ENCODE measurements at regions not wholly inside any gene's neighbourhood (a gene's known extent, or its start where the extent isn't known, plus 50 kb on each side); places are given as distances from the start of the nearest gene placed in this dataset.
"Not testable (repeated sequence)": the region's sequence is repeated elsewhere in the genome, so short reads cannot be mapped to it uniquely, and the experiment has no call there.

GRCh38 chr22:22296047-22296446, 51.5 kb downstream of the VPREB1 start:
- DNase-seq: not testable (repeated sequence)

GRCh38 chr22:22297159-22297793, 52.7 kb downstream of the VPREB1 start:
- not testable (repeated sequence) for DNase-seq

- DNase-seq: peak; percentile 20 to 53
These were observed 53.4 kb downstream of the VPREB1 start for GRCh38 chr22:22297794-22298653.

- not testable (repeated sequence) for DNase-seq
These were observed 54.0 kb downstream of the VPREB1 start for GRCh38 chr22:22298654-22299009.

- not testable (repeated sequence) for DNase-seq
These were observed 55.9 kb downstream of the VPREB1 start for GRCh38 chr22:22300511-22300910.

- DNase-seq: not testable (repeated sequence)
These were observed 56.4 kb downstream of the VPREB1 start for GRCh38 chr22:22300946-22301345.

GRCh38 chr22:22316589-22316988, 72.0 kb downstream of the VPREB1 start:
- DNase-seq: no peak

GRCh38 chr22:22318723-22319465, 74.3 kb downstream of the VPREB1 start:
- no peak for DNase-seq

- peak; percentile 59 to 87 for DNase-seq
These were observed 77.4 kb downstream of the VPREB1 start for GRCh38 chr22:22321743-22322611.

- no peak for DNase-seq
These were observed 78.2 kb downstream of the VPREB1 start for GRCh38 chr22:22322792-22323191.

- no peak for DNase-seq
These were observed 83.1 kb downstream of the VPREB1 start for GRCh38 chr22:22327723-22328122.

GRCh38 chr22:22329792-22330191, 85.2 kb downstream of the VPREB1 start:
- no peak for DNase-seq

GRCh38 chr22:22335640-22336039, 91.1 kb downstream of the VPREB1 start:
- not testable (repeated sequence) for DNase-seq

GRCh38 chr22:22336333-22336732, 91.7 kb downstream of the VPREB1 start:
- DNase-seq: not testable (repeated sequence)

GRCh38 chr22:22338778-22339177, 94.2 kb downstream of the VPREB1 start:
- DNase-seq: not testable (repeated sequence)

- DNase-seq: no peak
These were observed 97.2 kb downstream of the VPREB1 start for GRCh38 chr22:22341736-22342135.

GRCh38 chr22:22342697-22343580, 98.4 kb downstream of the VPREB1 start:
- DNase-seq: peak; percentile 40 to 64

GRCh38 chr22:22343581-22344296, 99.2 kb downstream of the VPREB1 start:
- DNase-seq: no peak

- DNase-seq: no peak
These were observed 99.8 kb downstream of the VPREB1 start for GRCh38 chr22:22344430-22344829.

- DNase-seq: no peak
These were observed 101.2 kb downstream of the VPREB1 start for GRCh38 chr22:22345781-22346180.
